HEK293 (cell line): ENCODE measurements at regions not wholly inside any gene's neighbourhood (a gene's known extent, or its start where the extent isn't known, plus 50 kb on each side); places are given as distances from the start of the nearest gene placed in this dataset.
"Not testable (repeated sequence)": the region's sequence is repeated elsewhere in the genome, so short reads cannot be mapped to it uniquely, and the experiment has no call there.

Experiments used
- CTCF ChIA-PET: fragments of 350-600 bp; formaldehyde crosslinking; extraction: SDS; loops from one replicate; lab custom pipeline; 2021; ENCODE audit warnings: antibody characterized with exemption; lab: Yijun Ruan, JAX
- POLR2A ChIA-PET: fragments of 300-600 bp; formaldehyde crosslinking; extraction: SDS; loops from one replicate; lab custom pipeline; 2020; ENCODE audit warnings: antibody characterized with exemption, inconsistent platforms; lab: Yijun Ruan, JAX
- H3K27ac ChIP-seq: fragments of 200-500 bp; sonication (Bioruptor generic); 2 replicates; pipeline ENCODE4 v1.5.1; 2014; ENCODE audit warnings: low read depth, low read length, control low read depth, inconsistent platforms; ENCODE audit errors: extremely low read depth
- H3K36me3 ChIP-seq, 2 experiments: fragments of 200-500 bp in 1 of 2; sonication (Bioruptor generic) in 1 of 2; 1 replicate in 1 of 2; 2 replicates in 1 of 2; pipeline ENCODE4 v1.5.1; 2014 to 2017; ENCODE audit warnings: inconsistent platforms in 2 of 2, low read length in 2 of 2; ENCODE audit not compliant: control insufficient read depth in 2 of 2, insufficient read depth in 1 of 2
- H3K4me1 ChIP-seq: fragments of 200-500 bp; sonication (Bioruptor generic); 2 replicates; pipeline ENCODE4 v1.5.1; 2014; ENCODE audit warnings: mild to moderate bottlenecking, low read length, inconsistent platforms; ENCODE audit not compliant: control insufficient read depth, insufficient read depth
- H3K4me3 ChIP-seq: 2 replicates; pipeline ENCODE4 v1.5.1; 2011; ENCODE audit warnings: low read depth, mild to moderate bottlenecking, control low read depth, low read length, moderate library complexity
- H3K9me3 ChIP-seq: fragments of 200-500 bp; sonication (Bioruptor generic); 2 replicates; pipeline ENCODE4 v1.5.1; 2014; ENCODE audit warnings: low read depth, low read length, inconsistent platforms; ENCODE audit not compliant: control insufficient read depth, insufficient read depth
- EGR2 ChIP-seq: fragments of 450-650 bp; formaldehyde crosslinking; IDR thresholded peaks from 2 replicates; pipeline ENCODE4 v1.5.1; 2016; ENCODE audit warnings: low read depth, missing biosample characterization, missing genetic modification characterization
- GLIS1 ChIP-seq: fragments of 450-650 bp; formaldehyde crosslinking; IDR thresholded peaks from 2 replicates; pipeline ENCODE4 v1.5.1; 2016; ENCODE audit warnings: missing biosample characterization, missing genetic modification characterization
- SETDB1 ChIP-seq: IDR thresholded peaks from one replicate; pipeline ENCODE4 v1.6.1; 2017; ENCODE audit warnings: mild to moderate bottlenecking, low read length, moderate library complexity, mixed read lengths; ENCODE audit not compliant: insufficient read length
- TRIM28 ChIP-seq: IDR thresholded peaks from 2 replicates; pipeline ENCODE4 v1.6.1; 2011; ENCODE audit warnings: low read length, control low read depth, borderline replicate concordance
- ZBTB44 ChIP-seq: fragments of 450-650 bp; IDR thresholded peaks from 2 replicates; pipeline ENCODE4 v1.5.1; 2018; ENCODE audit warnings: missing biosample characterization, mild to moderate bottlenecking, missing genetic modification characterization
- ZNF132 ChIP-seq: fragments of 450-650 bp; formaldehyde crosslinking; IDR thresholded peaks from 2 replicates; pipeline ENCODE4 v1.5.1; 2017; ENCODE audit warnings: missing biosample characterization, missing genetic modification characterization, borderline replicate concordance
- ZNF16 ChIP-seq: fragments of 450-650 bp; formaldehyde crosslinking; IDR thresholded peaks from 2 replicates; pipeline ENCODE4 v1.5.1; 2016; ENCODE audit warnings: low read depth, missing biosample characterization, missing genetic modification characterization
- ZNF223 ChIP-seq: fragments of 450-650 bp; formaldehyde crosslinking; IDR thresholded peaks from 2 replicates; pipeline ENCODE4 v1.5.1; 2016; ENCODE audit warnings: missing biosample characterization, missing genetic modification characterization
- ZNF366 ChIP-seq: fragments of 450-650 bp; formaldehyde crosslinking; conservative IDR thresholded peaks from 2 replicates; pipeline ENCODE4 v1.5.1; 2016; ENCODE audit warnings: missing biosample characterization, missing genetic modification characterization
- ZNF518A ChIP-seq: fragments of 450-650 bp; formaldehyde crosslinking; conservative IDR thresholded peaks from 2 replicates; pipeline ENCODE4 v1.5.1; 2016; ENCODE audit warnings: low read depth, missing biosample characterization, missing genetic modification characterization
- ZNF621 ChIP-seq: fragments of 450-650 bp; formaldehyde crosslinking; IDR thresholded peaks from 2 replicates; pipeline ENCODE4 v1.5.1; 2017; ENCODE audit warnings: missing biosample characterization, missing genetic modification characterization
- ZNF626 ChIP-seq: fragments of 450-650 bp; sonication (Bioruptor Pico); formaldehyde crosslinking; IDR thresholded peaks from 2 replicates; pipeline ENCODE4 v1.5.1; 2018; ENCODE audit warnings: missing biosample characterization, missing genetic modification characterization, inconsistent platforms
- TF ChIP-seq, protein P1 (sequence below): fragments of 450-650 bp; formaldehyde crosslinking; IDR thresholded peaks from 2 replicates; pipeline ENCODE4 v1.5.1; 2016; ENCODE audit warnings: missing biosample characterization, missing genetic modification characterization

DNA sequence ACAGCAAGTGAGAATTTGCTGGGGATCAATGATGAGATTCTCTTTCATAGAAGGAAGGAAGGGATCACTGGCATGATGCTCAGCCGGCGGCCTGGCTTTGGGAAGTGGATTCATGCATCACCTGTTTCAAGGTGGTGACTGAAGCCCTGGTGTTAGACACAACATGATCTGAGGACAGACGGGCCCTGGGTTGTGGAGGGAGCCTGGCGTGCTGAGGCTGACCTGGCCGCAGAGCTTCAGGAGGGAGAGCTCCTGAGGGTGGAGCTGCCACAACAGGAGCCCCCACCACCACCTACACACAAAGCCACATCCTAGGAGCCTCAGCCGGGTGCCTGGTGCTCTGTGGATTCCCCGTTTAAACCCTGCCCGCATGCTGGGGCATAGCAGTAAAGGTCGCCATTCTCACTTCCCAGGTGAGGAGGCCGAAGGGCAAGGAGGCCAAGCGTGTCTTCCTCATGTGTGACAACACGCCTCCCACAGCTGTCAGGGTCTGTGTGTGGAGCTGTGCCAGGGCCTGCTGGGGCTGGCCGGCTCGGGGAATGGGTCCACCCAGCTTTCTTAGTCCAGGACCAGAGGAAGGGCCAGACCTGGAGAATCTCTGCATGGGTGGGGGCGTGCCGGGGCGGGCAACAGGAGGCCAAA lies 107.0 kb downstream of the ERMARD start (continued):
- no peak for TF ChIP-seq ZBTB44
- no peak for TF ChIP-seq ZNF132 (tag by site-specific recombination)
- TF ChIP-seq EGR2 (tag by site-specific recombination): no peak
- TF ChIP-seq ZNF621 (tag by site-specific recombination): no peak
- TF ChIP-seq, protein P1, sequence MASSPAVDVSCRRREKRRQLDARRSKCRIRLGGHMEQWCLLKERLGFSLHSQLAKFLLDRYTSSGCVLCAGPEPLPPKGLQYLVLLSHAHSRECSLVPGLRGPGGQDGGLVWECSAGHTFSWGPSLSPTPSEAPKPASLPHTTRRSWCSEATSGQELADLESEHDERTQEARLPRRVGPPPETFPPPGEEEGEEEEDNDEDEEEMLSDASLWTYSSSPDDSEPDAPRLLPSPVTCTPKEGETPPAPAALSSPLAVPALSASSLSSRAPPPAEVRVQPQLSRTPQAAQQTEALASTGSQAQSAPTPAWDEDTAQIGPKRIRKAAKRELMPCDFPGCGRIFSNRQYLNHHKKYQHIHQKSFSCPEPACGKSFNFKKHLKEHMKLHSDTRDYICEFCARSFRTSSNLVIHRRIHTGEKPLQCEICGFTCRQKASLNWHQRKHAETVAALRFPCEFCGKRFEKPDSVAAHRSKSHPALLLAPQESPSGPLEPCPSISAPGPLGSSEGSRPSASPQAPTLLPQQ (tag by site-specific recombination): no peak
- no peak for TF ChIP-seq ZNF16 (tag by site-specific recombination)
- TF ChIP-seq ZNF518A: no peak
- TF ChIP-seq ZNF223: no peak
- TF ChIP-seq ZNF366 (tag by site-specific recombination): no peak

DNA sequence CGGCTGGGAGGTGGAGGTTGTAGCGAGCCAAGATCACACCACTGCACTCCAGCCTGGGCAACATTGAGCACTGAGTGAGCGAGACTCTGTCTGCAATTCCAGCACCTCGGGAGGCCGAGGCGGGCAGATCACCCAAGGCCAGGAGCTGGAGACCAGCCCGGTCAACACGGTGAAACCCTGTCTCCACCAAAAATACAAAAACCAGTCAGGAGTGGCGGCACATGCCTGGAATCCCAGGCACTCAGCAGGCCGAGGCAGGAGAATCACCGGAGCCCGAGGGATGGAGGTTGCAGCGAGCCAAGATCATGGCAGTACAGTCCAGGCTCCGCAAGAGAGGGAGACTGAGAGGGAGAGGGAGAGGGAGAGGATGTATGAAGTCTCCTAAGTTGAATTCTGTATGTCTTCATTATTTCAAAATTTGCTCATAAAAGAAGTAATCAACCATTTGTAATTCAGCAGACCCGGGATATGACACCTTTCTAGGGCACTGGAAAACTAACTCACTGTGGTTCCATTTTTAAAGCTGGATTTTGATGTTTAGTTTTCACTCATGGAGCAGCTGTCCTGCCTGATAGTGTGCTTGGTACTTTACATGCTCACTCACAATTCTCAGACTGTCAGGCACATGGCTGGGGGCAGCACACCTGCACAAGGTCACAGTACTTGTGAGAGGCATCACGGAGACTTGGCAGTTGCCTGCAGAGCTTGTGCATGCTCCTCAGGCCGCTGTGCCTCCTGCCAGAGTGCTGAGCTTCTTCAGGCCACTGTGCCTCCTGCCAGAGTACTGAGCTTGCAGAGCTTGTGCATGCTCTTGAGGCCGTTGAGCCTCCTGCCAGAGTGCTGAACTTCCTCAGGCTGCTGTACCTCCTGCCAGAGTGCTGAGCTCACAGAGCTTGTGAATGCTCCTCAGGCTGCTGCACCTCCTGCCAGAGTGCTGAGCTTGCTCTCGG lies 106.2 kb downstream of the ERMARD start:
- no peaks in the 10 kb centered on the region for H3K36me3 ChIP-seq
- CTCF ChIA-PET: interaction anchor here (1.7 kb wide), 1 partner anchor 26 kb away, joined by 5 read pairs; no protein-coding TSS in a partner anchor
- TF ChIP-seq SETDB1 (peak; percentile 97), ZNF626 (tag by site-specific recombination) (0 out of 2 replicates have a peak, but pooled peaks have one; percentile 16), GLIS1 (tag by site-specific recombination) (no peak), TRIM28 (peak; percentile 75; the same call in 1 of the 2 replicates)
- no peaks in the 10 kb centered on the region for H3K4me1 ChIP-seq
- no peak overlapping the region for H3K27ac ChIP-seq
- POLR2A ChIA-PET: no interaction called here
- no peaks in the 10 kb centered on the region for H3K9me3 ChIP-seq
- no peak overlapping the region for H3K4me3 ChIP-seq

DNA sequence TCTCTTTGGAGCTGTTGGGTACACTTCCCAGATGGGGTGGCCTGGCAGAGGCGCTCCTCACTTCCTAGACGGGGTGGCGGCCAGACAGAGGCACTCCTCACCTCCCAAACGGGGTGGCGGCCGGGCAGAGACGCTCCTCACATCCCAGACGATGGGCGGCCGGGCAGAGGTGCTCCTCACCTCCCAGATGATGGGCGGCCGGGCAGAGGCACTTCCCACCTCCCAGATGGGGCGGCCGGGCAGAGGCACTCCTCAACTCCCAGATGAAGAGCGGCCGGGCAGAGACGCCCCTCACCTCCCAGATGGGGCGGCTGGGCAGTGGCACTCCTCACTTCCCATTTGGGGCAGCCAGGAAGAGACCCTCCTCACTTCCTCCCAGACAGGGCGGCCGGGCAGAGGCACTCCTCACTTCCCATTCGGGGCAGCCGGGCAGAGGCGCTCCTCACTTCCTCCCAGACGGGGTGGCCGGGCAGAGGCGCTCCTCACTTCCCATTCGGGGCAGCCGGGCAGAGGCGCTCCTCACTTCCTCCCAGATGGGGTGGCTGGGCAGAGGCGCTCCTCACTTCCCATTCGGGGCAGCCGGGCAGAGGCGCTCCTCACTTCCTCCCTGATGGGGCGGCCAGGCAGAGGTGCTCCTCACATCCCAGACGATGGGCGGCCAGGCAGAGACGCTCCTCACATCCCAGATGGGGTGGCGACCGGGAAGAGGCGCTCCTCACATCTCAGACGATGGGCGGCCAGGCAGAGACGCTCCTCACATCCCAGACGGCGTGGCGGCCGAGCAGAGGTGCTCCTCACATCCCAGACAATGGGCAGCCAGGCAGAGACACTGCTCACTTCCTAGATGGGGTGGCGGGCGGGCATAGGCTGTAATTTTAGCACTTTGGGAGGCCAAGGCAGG lies 105.3 kb downstream of the ERMARD start:
- CTCF ChIA-PET: interaction anchor here (1.1 kb wide), 1 partner anchor 25 kb away, joined by 3 read pairs; no protein-coding TSS in a partner anchor
- H3K9me3 ChIP-seq, POLR2A ChIA-PET, H3K27ac ChIP-seq, H3K36me3 ChIP-seq, H3K4me3 ChIP-seq, H3K4me1 ChIP-seq: not testable (repeated sequence)
